SK-N-SH treated with all-trans-retinoic acid at 6 μM for 48 hours (cell line): ENCODE measurements at regions not wholly inside any gene's neighbourhood (a gene's known extent, or its start where the extent isn't known, plus 50 kb on each side); places are given as distances from the start of the nearest gene placed in this dataset.

ENCODE experiments used
- ATAC-seq: fragments of 200-7000 bp; cut with Tn5 transposase; 3 replicates; pipeline ENCODE4 v1.9.1; 2020; ENCODE audit warnings: mild to moderate bottlenecking, moderate library complexity
- ARNTL ChIP-seq: fragments of 450-650 bp; formaldehyde crosslinking; IDR thresholded peaks from 2 replicates; pipeline ENCODE4 v1.5.0; 2020; ENCODE audit warnings: low read depth, mild to moderate bottlenecking, moderate library complexity, borderline replicate concordance
- CSDC2 ChIP-seq: fragments of 250-450 bp; sonication (Bioruptor Pico); IDR thresholded peaks from 2 replicates; pipeline ENCODE4 v1.5.0; 2020; ENCODE audit warnings: mild to moderate bottlenecking, moderate library complexity
- CSRNP3 ChIP-seq: fragments of 250-450 bp; sonication (Bioruptor Pico); IDR thresholded peaks from 2 replicates; pipeline ENCODE4 v1.5.1; 2021; ENCODE audit warnings: mild to moderate bottlenecking, moderate library complexity
- ESRRG ChIP-seq: fragments of 250-450 bp; sonication (Bioruptor Pico); IDR thresholded peaks from 2 replicates; pipeline ENCODE4 v1.6.1; 2021; ENCODE audit warnings: mild to moderate bottlenecking
- GLIS3 ChIP-seq: fragments of 250-450 bp; sonication (Bioruptor Pico); IDR thresholded peaks from 2 replicates; pipeline ENCODE4 v1.5.0; 2020; ENCODE audit warnings: mild to moderate bottlenecking, moderate library complexity
- ISL1 ChIP-seq: fragments of 250-450 bp; sonication (Bioruptor Pico); IDR thresholded peaks from 2 replicates; pipeline ENCODE4 v2.1.2; 2022; ENCODE audit warnings: mild to moderate bottlenecking, moderate library complexity
- OSR1 ChIP-seq: fragments of 250-450 bp; sonication (Bioruptor Pico); IDR thresholded peaks from 2 replicates; pipeline ENCODE4 v1.8.0; 2022; ENCODE audit warnings: moderate library complexity, mild to moderate bottlenecking, inconsistent platforms
- PATZ1 ChIP-seq: fragments of 250-450 bp; sonication (Bioruptor Pico); IDR thresholded peaks from 2 replicates; pipeline ENCODE4 v1.8.0; 2020; ENCODE audit warnings: mild to moderate bottlenecking, moderate library complexity, borderline replicate concordance
- PPARA ChIP-seq: fragments of 250-450 bp; sonication (Bioruptor Pico); IDR thresholded peaks from 2 replicates; pipeline ENCODE4 v1.5.0; 2020; ENCODE audit warnings: mild to moderate bottlenecking, borderline replicate concordance
- RARB ChIP-seq: fragments of 250-450 bp; sonication (Bioruptor Pico); IDR thresholded peaks from 2 replicates; pipeline ENCODE4 v1.8.0; 2021; ENCODE audit warnings: mild to moderate bottlenecking, moderate library complexity
- SNAI2 ChIP-seq: fragments of 250-450 bp; sonication (Bioruptor Pico); IDR thresholded peaks from 2 replicates; pipeline ENCODE4 v1.5.0; 2020; ENCODE audit warnings: mild to moderate bottlenecking, moderate library complexity
- TCF4 ChIP-seq: fragments of 250-450 bp; sonication (Bioruptor Pico); IDR thresholded peaks from 2 replicates; pipeline ENCODE4 v1.8.0; 2021; ENCODE audit warnings: mild to moderate bottlenecking, moderate library complexity, borderline replicate concordance
- TOX ChIP-seq: fragments of 250-450 bp; sonication (Bioruptor Pico); IDR thresholded peaks from 2 replicates; pipeline ENCODE4 v1.8.0; 2021; ENCODE audit warnings: mild to moderate bottlenecking, moderate library complexity, borderline replicate concordance
- TSHZ2 ChIP-seq: fragments of 250-450 bp; sonication (Bioruptor Pico); IDR thresholded peaks from 2 replicates; pipeline ENCODE4 v1.5.0; 2020; ENCODE audit warnings: mild to moderate bottlenecking, moderate library complexity
- ZFP3 ChIP-seq: fragments of 250-450 bp; sonication (Bioruptor Pico); IDR thresholded peaks from 2 replicates; pipeline ENCODE4 v1.5.0; 2020; ENCODE audit warnings: mild to moderate bottlenecking, moderate library complexity
- ZFP30 ChIP-seq: fragments of 450-650 bp; formaldehyde crosslinking; IDR thresholded peaks from 2 replicates; pipeline ENCODE4 v1.5.0; 2022; ENCODE audit warnings: mild to moderate bottlenecking, moderate library complexity
- ZNF565 ChIP-seq: fragments of 450-650 bp; formaldehyde crosslinking; conservative IDR thresholded peaks from 2 replicates; pipeline ENCODE4 v1.5.0; 2020; ENCODE audit warnings: low read depth, mild to moderate bottlenecking, moderate library complexity
- ZNF70 ChIP-seq: fragments of 450-650 bp; formaldehyde crosslinking; IDR thresholded peaks from 2 replicates; pipeline ENCODE4 v1.5.0; 2020; ENCODE audit warnings: mild to moderate bottlenecking, moderate library complexity
- ZNF8 ChIP-seq: fragments of 450-650 bp; formaldehyde crosslinking; IDR thresholded peaks from 2 replicates; pipeline ENCODE4 v1.5.0; 2020; ENCODE audit warnings: mild to moderate bottlenecking, moderate library complexity
- TF ChIP-seq, protein P1 (sequence below): fragments of 250-450 bp; sonication (Bioruptor Pico); IDR thresholded peaks from 2 replicates; pipeline ENCODE4 v1.5.1; 2020; ENCODE audit warnings: low read depth, mild to moderate bottlenecking, moderate library complexity
- TF ChIP-seq, protein P2 (sequence below): fragments of 250-450 bp; sonication (Bioruptor Pico); IDR thresholded peaks from 2 replicates; pipeline ENCODE4 v1.8.0; 2021; ENCODE audit warnings: low read depth, mild to moderate bottlenecking, moderate library complexity, borderline replicate concordance

DNA sequence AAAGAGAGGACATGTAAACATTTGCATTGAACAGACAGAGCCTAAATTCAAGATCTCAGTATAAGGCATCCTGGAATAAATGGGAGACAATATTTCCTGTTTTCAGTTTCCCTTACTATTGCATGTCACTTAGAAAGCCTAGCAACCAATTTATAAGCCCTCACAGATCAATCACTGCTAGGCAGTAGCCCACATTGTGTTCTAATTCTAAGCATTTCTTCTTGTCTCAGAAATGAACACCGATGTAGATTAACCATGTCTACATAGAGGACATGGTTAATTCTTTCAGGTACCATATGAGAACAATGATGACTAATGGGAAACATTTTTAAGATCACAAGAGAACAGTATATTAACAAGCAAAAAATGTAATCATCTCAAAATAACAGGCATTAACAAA is 79.6 kb upstream of the HMHB1 start:
- no peak for TF ChIP-seq CSDC2
- no peak for TF ChIP-seq SNAI2 (CRISPR knock-in tag)
- TF ChIP-seq PATZ1 (CRISPR knock-in tag), result no peak
- no peak for TF ChIP-seq OSR1 (CRISPR knock-in tag)
- TF ChIP-seq TCF4 (CRISPR knock-in tag), result no peak
- no peak for TF ChIP-seq ISL1
- no peak for TF ChIP-seq PPARA (CRISPR knock-in tag)
- TF ChIP-seq RARB (CRISPR knock-in tag), result no peak
- no peak for TF ChIP-seq ZNF565 (CRISPR knock-in tag)
- no peak for TF ChIP-seq TSHZ2 (CRISPR knock-in tag)
- no peak for TF ChIP-seq GLIS3 (CRISPR knock-in tag)
- TF ChIP-seq ZFP30, result no peak
- TF ChIP-seq TOX (CRISPR knock-in tag), result no peak
- TF ChIP-seq CSRNP3 (CRISPR knock-in tag), result no peak
- TF ChIP-seq, protein P1, sequence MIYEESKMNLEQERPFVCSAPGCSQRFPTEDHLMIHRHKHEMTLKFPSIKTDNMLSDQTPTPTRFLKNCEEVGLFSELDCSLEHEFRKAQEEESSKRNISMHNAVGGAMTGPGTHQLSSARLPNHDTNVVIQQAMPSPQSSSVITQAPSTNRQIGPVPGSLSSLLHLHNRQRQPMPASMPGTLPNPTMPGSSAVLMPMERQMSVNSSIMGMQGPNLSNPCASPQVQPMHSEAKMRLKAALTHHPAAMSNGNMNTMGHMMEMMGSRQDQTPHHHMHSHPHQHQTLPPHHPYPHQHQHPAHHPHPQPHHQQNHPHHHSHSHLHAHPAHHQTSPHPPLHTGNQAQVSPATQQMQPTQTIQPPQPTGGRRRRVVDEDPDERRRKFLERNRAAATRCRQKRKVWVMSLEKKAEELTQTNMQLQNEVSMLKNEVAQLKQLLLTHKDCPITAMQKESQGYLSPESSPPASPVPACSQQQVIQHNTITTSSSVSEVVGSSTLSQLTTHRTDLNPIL (CRISPR knock-in tag), result no peak
- no peak for TF ChIP-seq ARNTL (CRISPR knock-in tag)
- ATAC-seq, result no peak

DNA sequence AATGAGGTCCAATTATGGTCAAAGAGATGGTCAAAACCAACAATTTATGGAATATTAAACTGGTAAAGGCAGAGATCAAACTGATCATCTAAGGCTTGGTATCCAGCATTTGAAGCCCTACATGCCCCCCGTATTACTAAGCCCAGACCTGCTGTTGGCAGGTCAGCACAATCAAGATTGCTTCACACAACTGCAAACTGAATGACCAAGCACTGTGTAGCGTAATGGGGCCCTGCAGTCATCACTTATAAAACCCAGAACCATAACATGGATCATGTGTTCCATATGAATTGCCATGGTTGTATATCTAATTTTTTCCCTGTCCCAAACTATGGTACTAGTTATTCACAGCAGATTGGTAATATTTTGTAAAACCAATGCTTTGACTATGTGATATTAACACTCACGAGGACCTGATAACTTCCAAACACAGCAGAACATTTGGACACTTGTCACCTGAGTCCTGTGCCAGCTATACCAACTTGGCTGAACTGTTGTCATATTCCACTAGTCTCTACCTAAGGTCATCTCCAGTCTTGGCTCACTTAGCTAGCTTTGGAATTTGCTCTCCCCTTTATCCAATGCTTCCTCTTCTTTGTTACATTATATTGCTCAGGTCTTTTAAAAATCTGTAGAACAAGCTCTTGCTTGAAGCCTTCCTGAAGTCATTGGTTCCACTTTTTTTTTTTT is 81.7 kb upstream of the HMHB1 start:
- no peak for ATAC-seq
- TF ChIP-seq TCF4 (CRISPR knock-in tag) (no peak), ZNF565 (CRISPR knock-in tag) (no peak), ESRRG (CRISPR knock-in tag) (no peak), ZNF8 (CRISPR knock-in tag) (no peak), GLIS3 (CRISPR knock-in tag) (no peak), OSR1 (CRISPR knock-in tag) (no peak), PATZ1 (CRISPR knock-in tag) (no peak), RARB (CRISPR knock-in tag) (no peak), ISL1 (no peak), ZFP30 (no peak), TOX (CRISPR knock-in tag) (no peak), ARNTL (CRISPR knock-in tag) (no peak), PPARA (CRISPR knock-in tag) (no peak), ZFP3 (CRISPR knock-in tag) (no peak), TSHZ2 (CRISPR knock-in tag) (no peak), ZNF70 (CRISPR knock-in tag) (no peak)
- TF ChIP-seq, protein P2, sequence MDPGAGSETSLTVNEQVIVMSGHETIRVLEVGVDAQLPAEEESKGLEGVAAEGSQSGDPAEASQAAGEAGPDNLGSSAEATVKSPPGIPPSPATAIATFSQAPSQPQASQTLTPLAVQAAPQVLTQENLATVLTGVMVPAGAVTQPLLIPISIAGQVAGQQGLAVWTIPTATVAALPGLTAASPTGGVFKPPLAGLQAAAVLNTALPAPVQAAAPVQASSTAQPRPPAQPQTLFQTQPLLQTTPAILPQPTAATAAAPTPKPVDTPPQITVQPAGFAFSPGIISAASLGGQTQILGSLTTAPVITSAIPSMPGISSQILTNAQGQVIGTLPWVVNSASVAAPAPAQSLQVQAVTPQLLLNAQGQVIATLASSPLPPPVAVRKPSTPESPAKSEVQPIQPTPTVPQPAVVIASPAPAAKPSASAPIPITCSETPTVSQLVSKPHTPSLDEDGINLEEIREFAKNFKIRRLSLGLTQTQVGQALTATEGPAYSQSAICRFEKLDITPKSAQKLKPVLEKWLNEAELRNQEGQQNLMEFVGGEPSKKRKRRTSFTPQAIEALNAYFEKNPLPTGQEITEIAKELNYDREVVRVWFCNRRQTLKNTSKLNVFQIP, result no peak
- TF ChIP-seq, protein P1 (CRISPR knock-in tag), result no peak
- TF ChIP-seq, all 23 proteins: peak for 0
